ENCODE measurements at regions not wholly inside any gene's neighbourhood (a gene's known extent, or its start where the extent isn't known, plus 50 kb on each side); places are given as distances from the start of the nearest gene placed in this dataset.
"Not testable (repeated sequence)": the region's sequence is repeated elsewhere in the genome, so short reads cannot be mapped to it uniquely, and the experiment has no call there.

GRCh38 chr9:41075671-41076070 is 52.8 kb downstream of the FOXD4L6 start:
- Mint-ChIP-seq H3K4me3 (peak overlapping the region; percentile 92), H3K27ac (peak overlapping the region; percentile 96), H3K4me1 (ENCODE audit: low read depth) (peaks cover 43% of the 10 kb centered on the region)
- not testable (repeated sequence) for H3K36me3 Mint-ChIP-seq (ENCODE audit: low read depth); H3K9me3 Mint-ChIP-seq; H3K27me3 Mint-ChIP-seq (ENCODE audit: insufficient read depth)
- DNase-seq, result peak; percentile 26

- peak; percentile 16 for DNase-seq
- not testable (repeated sequence) for H3K36me3 Mint-ChIP-seq (ENCODE audit: low read depth); H3K27me3 Mint-ChIP-seq (ENCODE audit: insufficient read depth); H3K9me3 Mint-ChIP-seq
- H3K4me1 Mint-ChIP-seq (ENCODE audit: low read depth), result peaks cover 39% of the 10 kb centered on the region
- peak overlapping the region; percentile 92 for H3K4me3 Mint-ChIP-seq
- peak overlapping the region; percentile 96 for H3K27ac Mint-ChIP-seq
These were observed 54.0 kb downstream of the FOXD4L6 start for GRCh38 chr9:41074356-41074942.

DNA sequence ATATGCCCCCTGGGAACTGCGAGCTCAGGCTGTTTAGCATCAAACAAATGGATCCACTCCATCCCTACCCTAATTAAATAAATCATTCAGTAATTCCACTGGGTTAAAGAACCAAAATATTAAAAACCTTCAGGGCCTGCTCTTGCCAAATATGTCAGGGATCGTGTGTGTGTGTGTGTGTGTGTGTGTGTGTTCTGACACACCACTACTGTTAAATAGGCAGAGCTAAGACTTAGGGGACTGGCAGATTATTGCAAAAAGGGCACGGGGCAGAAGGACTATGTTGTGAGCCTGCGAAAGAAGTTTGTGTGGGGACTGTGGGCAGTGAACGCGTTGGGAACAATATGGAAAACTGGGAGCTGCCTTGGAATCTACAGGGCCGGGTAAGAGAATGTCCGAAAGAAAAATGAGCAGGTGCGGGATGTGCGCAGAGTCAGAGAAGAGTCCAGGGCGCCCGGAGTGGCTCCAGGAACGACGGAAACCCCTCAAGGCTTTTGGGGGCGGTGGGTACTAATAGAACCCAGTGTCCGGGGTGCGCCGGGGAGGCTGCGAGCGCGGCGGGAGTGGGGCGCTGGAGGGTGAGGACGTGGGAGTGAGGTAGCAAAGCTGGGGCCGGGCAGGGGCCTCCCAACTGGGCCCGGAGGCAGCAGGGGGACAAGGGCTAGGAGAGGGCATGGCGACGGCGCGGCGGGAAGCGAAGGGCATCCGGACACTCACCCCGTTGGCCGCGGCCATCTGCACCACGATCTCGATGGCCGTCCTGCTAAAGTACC is 54.8 kb downstream of the FOXD4L6 start:
- not testable (repeated sequence) for H3K9me3 Mint-ChIP-seq; H3K36me3 Mint-ChIP-seq (ENCODE audit: low read depth); H3K27me3 Mint-ChIP-seq (ENCODE audit: insufficient read depth)
- peaks cover 37% of the 10 kb centered on the region for H3K4me1 Mint-ChIP-seq (ENCODE audit: low read depth)
- peak overlapping the region; percentile 74 for H3K27ac Mint-ChIP-seq
- peak; percentile 11 for DNase-seq
- H3K4me3 Mint-ChIP-seq, result peak overlapping the region; percentile 88

DNA sequence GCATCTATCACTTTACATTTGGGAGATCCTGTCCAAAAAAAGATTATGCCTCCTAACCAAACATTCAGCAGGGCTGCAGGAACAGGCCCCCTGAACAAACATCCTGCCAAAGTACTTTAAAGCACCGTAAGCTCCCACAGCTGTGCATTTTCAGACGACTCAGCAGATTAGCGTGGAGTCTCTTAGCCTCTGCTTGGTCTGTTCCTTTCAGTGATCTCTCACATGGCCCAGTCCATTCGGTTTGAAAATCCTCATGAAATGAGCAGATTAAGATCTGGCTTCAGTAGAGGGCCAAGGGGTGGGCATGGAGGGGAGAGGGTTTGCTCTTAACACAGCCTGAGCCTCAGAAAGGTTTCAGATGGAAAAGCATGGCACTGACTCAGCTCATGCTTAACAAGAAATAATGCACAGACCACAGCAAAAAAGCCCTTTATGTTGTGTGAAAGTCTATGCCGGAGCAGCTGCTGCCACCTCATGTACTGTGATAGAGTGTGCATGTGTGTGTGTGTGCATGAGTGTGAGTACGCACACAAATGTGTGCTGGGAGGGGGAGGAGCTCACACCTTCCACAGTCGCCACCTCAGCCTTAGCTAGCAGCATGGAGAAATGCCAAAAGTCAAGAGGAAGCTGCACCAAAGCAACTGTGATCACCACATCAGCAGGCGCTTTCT is 64.2 kb downstream of the FOXD4L6 start:
- H3K27me3 Mint-ChIP-seq (ENCODE audit: insufficient read depth); H3K9me3 Mint-ChIP-seq: not testable (repeated sequence)
- Mint-ChIP-seq H3K36me3 (ENCODE audit: low read depth) (peaks cover 13% of the 10 kb centered on the region; the same call in 1 of the 2 replicates), H3K4me1 (ENCODE audit: low read depth) (peaks cover 25% of the 10 kb centered on the region), H3K4me3 (peak overlapping the region; percentile 51; the same call in 1 of the 2 replicates), H3K27ac (peak overlapping the region; percentile 86)
- peak; percentile 19 for DNase-seq

DNA sequence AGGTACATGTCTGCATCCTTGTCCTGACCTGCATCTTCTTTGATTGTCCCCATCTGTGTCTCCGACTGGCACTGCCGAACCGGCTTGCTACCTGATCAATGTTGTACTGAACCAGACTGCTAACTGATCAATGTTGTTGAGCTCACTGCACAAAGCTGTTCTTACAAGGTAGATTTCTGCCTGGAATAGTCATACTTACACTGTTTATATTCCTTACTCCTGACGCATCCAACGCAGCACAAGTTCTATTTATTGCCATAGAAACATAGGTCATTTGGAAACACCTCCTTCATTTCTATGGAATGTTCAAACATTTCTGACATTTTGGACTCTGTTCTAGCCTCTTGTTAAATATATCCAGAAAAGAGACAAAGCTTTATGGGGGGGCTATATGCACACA is 65.2 kb downstream of the FOXD4L6 start:
- H3K27me3 Mint-ChIP-seq (ENCODE audit: insufficient read depth); H3K9me3 Mint-ChIP-seq: not testable (repeated sequence)
- peaks cover 25% of the 10 kb centered on the region for H3K4me1 Mint-ChIP-seq (ENCODE audit: low read depth)
- H3K36me3 Mint-ChIP-seq (ENCODE audit: low read depth), result peaks cover 20% of the 10 kb centered on the region; the same call in 1 of the 2 replicates
- peak overlapping the region; percentile 86 for H3K27ac Mint-ChIP-seq
- H3K4me3 Mint-ChIP-seq, result peak overlapping the region; percentile 49
- peak; percentile 60 for DNase-seq

GRCh38 chr9:41059603-41060002 is 68.9 kb downstream of the FOXD4L6 start:
- H3K4me1 Mint-ChIP-seq (ENCODE audit: low read depth), result peaks cover 33% of the 10 kb centered on the region
- DNase-seq; H3K27me3 Mint-ChIP-seq (ENCODE audit: insufficient read depth); H3K4me3 Mint-ChIP-seq; H3K27ac Mint-ChIP-seq; H3K9me3 Mint-ChIP-seq: not testable (repeated sequence)
- H3K36me3 Mint-ChIP-seq (ENCODE audit: low read depth), result peaks cover 20% of the 10 kb centered on the region; the same call in 1 of the 2 replicates

DNA sequence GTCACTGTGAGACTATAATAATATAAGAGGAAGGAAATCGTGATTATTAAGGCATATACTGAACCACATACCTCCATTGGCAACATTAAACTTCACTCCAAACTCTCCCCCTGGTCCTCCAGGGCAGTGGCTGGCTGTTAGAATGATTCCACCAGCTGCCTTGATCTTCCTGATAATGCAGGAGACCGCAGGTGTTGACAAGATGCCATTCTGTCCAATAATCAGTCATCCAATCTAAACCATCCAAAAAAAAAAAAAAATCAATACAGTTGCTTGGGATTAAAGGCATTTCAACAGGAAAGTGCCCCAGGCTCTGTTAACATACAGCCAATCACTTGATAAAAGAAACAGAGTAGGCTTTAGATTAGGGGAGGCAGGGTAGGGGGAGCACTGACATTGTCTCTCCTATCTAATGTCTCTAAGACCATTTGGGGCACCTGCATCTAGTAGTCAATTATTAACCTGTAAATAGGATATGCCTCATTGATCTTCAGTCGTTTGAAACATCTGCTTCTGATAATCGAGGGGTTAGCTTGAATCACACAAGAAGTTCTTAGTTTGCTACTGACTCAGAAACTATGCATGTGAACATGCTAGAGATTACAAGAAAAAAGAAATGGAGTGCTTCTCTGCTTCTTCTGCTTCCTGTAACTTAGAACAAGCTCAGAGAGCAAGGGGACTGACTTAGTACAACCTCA is 74.7 kb downstream of the FOXD4L6 start:
- H3K27me3 Mint-ChIP-seq (ENCODE audit: insufficient read depth); H3K4me3 Mint-ChIP-seq; H3K9me3 Mint-ChIP-seq: not testable (repeated sequence)
- Mint-ChIP-seq H3K27ac (peak overlapping the region; percentile 90), H3K4me1 (ENCODE audit: low read depth) (peaks cover 25% of the 10 kb centered on the region), H3K36me3 (ENCODE audit: low read depth) (peaks cover 22% of the 10 kb centered on the region; the same call in 1 of the 2 replicates)
- DNase-seq, result peak; percentile 26

DNA sequence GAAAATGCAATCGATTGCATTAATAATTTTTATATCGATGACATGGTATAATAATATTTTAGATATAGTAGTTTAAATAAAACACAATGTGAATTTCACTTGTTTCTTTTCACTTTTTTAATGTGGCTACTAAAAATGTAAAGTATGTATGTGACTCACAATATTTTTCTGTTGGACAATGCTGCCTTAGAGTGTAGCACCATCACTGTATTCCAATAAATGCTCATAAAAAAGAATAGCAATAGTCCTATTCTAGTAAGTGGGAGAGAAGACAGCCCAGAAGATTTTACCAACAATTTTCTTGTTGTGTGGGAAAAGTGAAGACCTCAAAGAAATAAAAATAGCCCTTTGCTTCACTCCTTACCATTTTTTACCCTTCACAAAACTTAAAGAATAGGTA is 79.8 kb downstream of the FOXD4L6 start:
- H3K36me3 Mint-ChIP-seq (ENCODE audit: low read depth), result peaks cover 40% of the 10 kb centered on the region
- DNase-seq; H3K9me3 Mint-ChIP-seq; H3K27ac Mint-ChIP-seq; H3K4me3 Mint-ChIP-seq; H3K27me3 Mint-ChIP-seq (ENCODE audit: insufficient read depth): not testable (repeated sequence)
- peaks cover 27% of the 10 kb centered on the region for H3K4me1 Mint-ChIP-seq (ENCODE audit: low read depth)

DNA sequence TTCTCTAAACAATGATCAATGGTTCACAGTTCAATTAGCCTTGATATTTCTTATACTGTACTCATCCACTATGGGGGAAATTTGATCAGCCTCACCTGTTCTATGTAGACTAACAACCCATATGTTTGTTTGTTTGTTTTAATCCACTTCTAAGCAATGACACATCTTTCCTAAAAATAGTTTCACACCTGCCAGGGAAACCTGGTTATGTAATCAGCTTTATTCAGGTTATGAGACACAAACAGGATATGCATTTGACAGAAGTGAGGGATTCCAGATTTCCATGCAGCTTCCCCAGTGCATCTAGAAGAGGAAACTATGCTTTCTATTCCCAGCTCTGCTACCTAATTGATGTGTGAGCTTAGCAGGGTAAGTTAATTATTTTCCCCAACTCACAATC is 80.7 kb downstream of the FOXD4L6 start:
- H3K27ac Mint-ChIP-seq; H3K4me3 Mint-ChIP-seq; H3K9me3 Mint-ChIP-seq; H3K27me3 Mint-ChIP-seq (ENCODE audit: insufficient read depth); DNase-seq: not testable (repeated sequence)
- Mint-ChIP-seq H3K36me3 (ENCODE audit: low read depth) (peaks cover 47% of the 10 kb centered on the region), H3K4me1 (ENCODE audit: low read depth) (peaks cover 25% of the 10 kb centered on the region)

- Mint-ChIP-seq H3K36me3 (ENCODE audit: low read depth) (peaks cover 43% of the 10 kb centered on the region), H3K4me1 (ENCODE audit: low read depth) (peaks cover 39% of the 10 kb centered on the region)
- H3K27ac Mint-ChIP-seq; H3K9me3 Mint-ChIP-seq; H3K27me3 Mint-ChIP-seq (ENCODE audit: insufficient read depth); DNase-seq; H3K4me3 Mint-ChIP-seq: not testable (repeated sequence)
These were observed 83.6 kb downstream of the FOXD4L6 start for GRCh38 chr9:41044930-41045329.

DNA sequence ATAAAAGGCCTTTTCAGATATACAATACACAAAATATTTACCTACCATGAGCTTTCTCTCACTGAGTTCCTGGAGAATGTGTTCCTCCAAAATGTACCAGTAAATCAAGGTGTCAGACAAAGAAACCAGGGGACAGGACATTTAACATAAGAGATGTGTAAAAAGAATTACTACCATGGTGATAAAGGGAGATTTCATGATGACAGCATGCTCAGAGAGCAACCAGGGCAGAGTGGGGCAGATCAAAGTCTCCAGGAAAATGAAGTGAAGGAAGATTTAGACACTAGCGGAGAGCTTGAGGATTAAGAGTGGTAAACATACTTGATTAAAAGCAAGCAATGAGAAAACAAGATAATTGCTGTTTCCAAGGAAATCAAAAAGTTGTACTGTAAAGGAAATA is 85.0 kb downstream of the FOXD4L6 start:
- Mint-ChIP-seq H3K4me1 (ENCODE audit: low read depth) (peaks cover 31% of the 10 kb centered on the region), H3K36me3 (ENCODE audit: low read depth) (peaks cover 46% of the 10 kb centered on the region)
- not testable (repeated sequence) for H3K9me3 Mint-ChIP-seq; H3K27ac Mint-ChIP-seq; H3K27me3 Mint-ChIP-seq (ENCODE audit: insufficient read depth); DNase-seq; H3K4me3 Mint-ChIP-seq

GRCh38 chr9:41042111-41042510 is 86.4 kb downstream of the FOXD4L6 start:
- not testable (repeated sequence) for H3K27me3 Mint-ChIP-seq (ENCODE audit: insufficient read depth); H3K9me3 Mint-ChIP-seq; H3K27ac Mint-ChIP-seq; H3K4me3 Mint-ChIP-seq; DNase-seq
- Mint-ChIP-seq H3K4me1 (ENCODE audit: low read depth) (peaks cover 31% of the 10 kb centered on the region), H3K36me3 (ENCODE audit: low read depth) (peaks cover 46% of the 10 kb centered on the region)

GRCh38 chr9:41040705-41041342 is 87.7 kb downstream of the FOXD4L6 start:
- DNase-seq; H3K9me3 Mint-ChIP-seq; H3K27ac Mint-ChIP-seq; H3K4me3 Mint-ChIP-seq; H3K27me3 Mint-ChIP-seq (ENCODE audit: insufficient read depth): not testable (repeated sequence)
- Mint-ChIP-seq H3K4me1 (ENCODE audit: low read depth) (peaks cover 31% of the 10 kb centered on the region), H3K36me3 (ENCODE audit: low read depth) (peaks cover 41% of the 10 kb centered on the region)
